Amniotic epithelial cell (primary cell): ENCODE measurements at regions not wholly inside any gene's neighbourhood (a gene's known extent, or its start where the extent isn't known, plus 50 kb on each side); places are given as distances from the start of the nearest gene placed in this dataset.
"Not testable (repeated sequence)": the region's sequence is repeated elsewhere in the genome, so short reads cannot be mapped to it uniquely, and the experiment has no call there.

Source experiments
- DNase-seq: peaks from one replicate; pipeline ENCODE4 v3.0.0-alpha.2; 2010; ENCODE audit warnings: low read depth

DNA sequence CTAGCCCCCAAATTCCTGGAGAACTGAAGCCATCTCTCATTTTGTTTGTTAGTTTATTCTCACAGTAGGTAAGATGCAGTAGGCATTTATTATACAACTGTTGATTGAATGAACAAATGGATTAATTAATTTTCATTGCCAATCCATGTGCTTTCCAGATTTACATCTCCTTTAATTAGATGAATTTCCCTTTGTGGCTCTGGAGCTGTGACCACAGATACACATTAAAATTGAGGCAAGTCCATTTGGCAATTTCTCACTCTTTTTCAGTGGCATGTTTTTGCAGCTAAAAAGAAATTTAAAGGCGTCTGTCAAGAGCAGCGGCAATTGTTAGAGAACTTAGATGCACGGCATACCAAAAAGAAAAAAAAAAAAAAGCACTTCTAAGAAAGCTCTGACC is 635.4 kb upstream of the SOX9 start:
- DNase-seq, result no peak

- DNase-seq, result no peak
Observed at GRCh38 chr17:71486261-71486660, 634.6 kb upstream of the SOX9 start.

DNA sequence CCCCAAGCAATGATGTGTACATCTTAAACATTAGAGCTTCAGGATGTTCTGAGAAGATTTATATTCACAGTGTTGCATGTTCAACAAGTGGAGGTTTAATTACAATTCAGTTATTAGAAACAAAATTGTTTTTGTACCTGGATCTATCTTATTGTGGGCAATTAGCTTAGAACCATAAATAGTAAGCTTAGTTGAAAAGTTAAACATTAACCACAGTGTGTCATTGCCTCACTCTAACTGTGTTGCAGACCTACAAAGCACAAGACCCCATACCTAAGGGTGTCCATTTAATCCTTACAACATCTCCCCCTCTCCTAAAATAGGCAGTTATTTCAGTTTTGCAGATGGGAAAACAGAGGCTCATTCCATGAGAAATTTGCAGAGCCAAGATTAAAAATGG is 632.0 kb upstream of the SOX9 start:
- DNase-seq, result no peak

- DNase-seq, result peak; percentile 32
Observed at GRCh38 chr17:71494062-71494855, 626.6 kb upstream of the SOX9 start.

DNA sequence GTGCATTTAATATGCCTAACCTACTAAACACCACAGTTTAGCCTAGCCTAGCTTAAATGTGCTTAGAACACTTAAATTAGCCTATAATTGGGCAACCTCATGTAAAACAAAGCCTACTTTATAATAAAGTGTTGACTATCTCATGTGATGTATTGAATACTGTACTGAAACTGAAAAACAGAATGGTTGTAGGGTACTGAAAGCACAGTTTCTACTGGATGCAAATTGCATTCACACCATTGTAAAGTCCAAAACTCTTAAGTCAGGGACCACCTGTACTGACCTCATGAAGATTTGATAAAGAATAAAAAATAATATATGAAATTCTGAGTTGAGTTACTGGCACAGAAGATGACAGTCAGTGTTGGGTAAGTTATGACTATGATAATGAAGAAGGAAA is 625.4 kb upstream of the SOX9 start:
- DNase-seq, result no peak

DNA sequence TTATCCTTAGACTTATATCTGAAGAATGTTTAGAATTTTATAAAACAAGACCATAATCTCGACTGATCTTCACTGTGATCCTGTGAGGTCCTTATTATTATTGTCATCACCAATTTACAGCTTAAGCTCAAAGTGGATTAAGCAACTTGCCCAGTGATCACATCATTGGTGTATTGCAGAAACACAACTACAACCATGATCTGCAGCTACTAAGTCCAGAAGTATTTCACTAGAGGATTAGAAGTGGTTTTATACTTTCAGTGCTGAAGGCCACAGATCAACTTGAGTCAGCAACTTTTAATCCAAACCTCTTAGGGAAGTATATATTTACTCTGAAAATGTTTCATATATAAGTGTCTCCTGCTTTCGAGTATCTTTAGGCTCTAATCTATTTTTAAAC is 624.3 kb upstream of the SOX9 start:
- DNase-seq, result peak; percentile 96

GRCh38 chr17:71500761-71501555 is 619.9 kb upstream of the SOX9 start:
- DNase-seq, result peak; percentile 67

DNA sequence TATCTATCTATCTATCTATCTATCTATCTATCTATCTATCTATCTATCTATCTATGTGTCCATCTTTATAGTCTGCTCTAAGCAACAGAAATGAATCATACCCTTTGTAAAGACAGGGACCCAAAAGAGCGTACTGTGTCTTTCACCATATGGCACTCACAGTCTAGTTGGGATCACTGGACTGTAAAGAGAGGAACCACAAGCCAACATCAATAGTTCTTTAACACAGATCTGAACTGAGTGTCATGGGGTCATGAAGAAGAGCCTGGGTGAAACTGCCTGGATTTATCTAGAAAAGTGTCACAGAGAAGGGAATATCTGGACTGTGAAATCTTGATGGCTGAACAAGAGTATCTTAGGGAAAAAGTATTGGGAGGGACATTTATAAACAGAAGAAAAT is 619.1 kb upstream of the SOX9 start:
- no peak for DNase-seq

DNA sequence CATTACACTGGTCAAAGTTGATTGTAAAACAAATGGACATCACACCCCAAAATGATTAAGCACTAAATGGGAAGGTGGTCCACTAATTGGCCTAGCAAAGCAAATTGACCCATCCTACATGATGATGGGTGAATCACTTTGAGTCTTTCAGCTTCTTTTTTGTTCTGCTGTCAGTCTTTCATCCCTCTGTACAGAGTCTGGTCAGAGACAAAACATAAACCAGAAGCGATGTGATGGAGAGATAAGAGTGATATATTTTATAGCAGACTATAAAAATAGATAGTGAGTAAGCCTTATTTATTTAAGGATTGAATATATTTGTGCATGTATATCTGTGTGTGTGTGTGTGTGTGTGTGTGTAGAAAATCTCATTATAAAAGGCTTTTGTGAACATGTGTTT is 618.4 kb upstream of the SOX9 start:
- DNase-seq, result peak; percentile 66

DNA sequence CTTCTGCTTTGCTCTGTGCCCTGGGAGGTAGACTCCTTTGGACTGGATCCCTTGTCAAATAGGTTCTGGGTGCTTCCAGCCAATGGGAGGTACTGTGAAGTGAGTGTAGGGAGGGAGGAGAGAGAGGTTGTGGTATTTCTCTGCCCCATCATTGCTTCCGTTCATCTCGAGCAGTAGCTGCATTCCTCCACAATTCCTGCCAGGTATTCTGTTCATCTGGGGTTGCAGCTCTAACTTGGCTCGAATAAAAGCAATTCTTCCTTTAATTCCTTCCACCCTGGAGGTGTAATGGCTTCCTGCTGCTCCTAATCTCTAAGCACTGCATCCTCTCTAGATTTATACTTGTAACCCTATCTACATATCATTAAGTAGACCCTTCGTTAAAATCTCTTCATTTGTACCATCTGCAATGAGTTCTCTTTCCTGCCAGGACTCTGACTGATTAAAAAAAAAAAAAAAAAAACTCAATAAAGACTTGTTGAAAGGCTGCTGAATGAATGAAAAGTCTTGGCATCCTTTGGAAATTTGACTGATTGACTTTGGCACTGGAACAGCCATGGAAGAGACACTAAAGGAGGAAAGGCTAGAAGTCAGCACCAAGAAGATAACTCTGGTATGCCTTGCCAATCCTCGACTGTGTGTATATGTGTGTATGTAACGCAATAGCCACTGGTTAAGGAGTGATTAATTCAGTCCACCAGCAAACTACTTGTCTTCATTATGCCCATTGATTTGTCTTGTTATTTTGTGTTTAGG is 616.9 kb upstream of the SOX9 start:
- peak; percentile 53 for DNase-seq

- peak; percentile 80 for DNase-seq
Observed at GRCh38 chr17:71505200-71505599, 615.6 kb upstream of the SOX9 start.

- no peak for DNase-seq
Observed at GRCh38 chr17:71505981-71506380, 614.8 kb upstream of the SOX9 start.

GRCh38 chr17:71511266-71511995 is 609.4 kb upstream of the SOX9 start:
- DNase-seq, result no peak

DNA sequence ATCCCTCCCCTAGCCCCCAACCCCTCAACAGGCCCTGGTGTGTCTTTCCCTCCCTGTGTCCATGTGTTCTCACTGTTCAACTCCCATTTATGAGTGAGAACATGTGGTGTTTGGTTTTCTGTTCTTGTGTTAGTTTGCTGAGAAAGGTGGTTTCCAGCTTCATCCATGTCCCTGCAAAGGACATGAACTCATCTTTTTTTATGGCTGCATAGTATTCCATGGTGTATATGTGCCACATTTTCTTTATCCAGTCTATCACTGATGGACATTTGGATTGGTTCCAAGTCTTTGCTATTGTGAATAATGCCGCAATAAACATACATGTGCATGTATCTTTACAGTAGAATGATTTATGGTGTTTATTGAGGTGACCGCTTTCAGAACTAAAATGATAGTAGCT is 607.1 kb upstream of the SOX9 start:
- not testable (repeated sequence) for DNase-seq

DNA sequence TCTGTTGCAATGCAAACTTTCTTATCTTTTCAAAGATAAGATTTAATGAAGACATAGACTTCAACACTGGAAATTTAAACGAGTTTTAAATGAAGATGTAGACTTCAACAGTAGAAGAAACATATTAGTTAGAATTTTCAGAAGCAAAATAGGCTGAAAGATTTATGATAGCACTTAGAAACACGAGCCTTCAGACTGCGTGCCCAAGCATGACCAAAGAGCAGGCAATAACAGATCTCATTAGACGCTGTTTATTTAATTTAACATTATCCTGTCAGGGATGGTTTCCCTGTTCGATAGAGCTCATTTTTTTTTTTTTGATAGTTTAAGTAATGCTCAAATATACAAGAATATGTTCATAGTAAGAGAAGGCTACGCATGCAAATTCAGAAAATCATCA is 604.7 kb upstream of the SOX9 start:
- no peak for DNase-seq

GRCh38 chr17:71519285-71519684 is 601.5 kb upstream of the SOX9 start:
- DNase-seq, result peak; percentile 49

GRCh38 chr17:71521724-71522123 is 599.1 kb upstream of the SOX9 start:
- peak; percentile 40 for DNase-seq

DNA sequence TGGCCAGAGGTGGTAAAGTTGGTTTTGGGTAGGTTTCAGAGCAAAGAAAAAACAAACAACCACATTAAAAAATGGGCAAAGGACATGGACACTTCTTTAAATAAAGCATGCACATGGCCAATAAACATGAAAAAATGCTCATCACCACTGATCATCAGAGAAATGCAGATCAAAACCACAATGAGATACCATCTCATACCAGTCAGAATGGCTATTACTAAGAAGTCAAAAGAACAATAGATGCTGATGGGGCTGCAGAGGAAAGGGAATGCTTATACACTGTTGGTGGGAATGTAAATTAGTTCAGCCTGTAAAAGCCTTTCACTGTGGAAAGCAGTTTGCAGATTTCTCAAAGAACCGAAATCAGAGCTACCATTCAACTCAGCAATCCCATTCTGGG is 598.4 kb upstream of the SOX9 start:
- no peak for DNase-seq

GRCh38 chr17:71527311-71527710 is 593.5 kb upstream of the SOX9 start:
- peak; percentile 59 for DNase-seq

DNA sequence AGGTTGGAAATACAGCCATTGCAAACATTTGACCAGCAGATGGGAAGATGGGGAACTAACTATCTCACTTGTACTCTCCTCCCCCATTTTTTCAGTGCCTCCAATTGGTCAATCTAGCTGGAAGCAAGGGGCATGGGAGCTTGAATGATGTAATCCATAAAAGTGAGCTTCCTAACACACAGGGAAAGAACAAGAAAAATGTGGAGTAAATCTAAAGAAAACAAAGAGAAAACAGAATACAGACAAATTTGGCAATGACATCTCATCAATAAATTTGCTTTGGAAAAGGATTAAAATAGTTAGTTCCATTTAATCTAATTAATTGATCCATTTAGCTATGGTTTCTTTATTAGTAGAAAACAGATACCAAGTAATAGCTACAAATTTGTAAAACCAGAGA is 592.6 kb upstream of the SOX9 start:
- DNase-seq, result no peak

DNA sequence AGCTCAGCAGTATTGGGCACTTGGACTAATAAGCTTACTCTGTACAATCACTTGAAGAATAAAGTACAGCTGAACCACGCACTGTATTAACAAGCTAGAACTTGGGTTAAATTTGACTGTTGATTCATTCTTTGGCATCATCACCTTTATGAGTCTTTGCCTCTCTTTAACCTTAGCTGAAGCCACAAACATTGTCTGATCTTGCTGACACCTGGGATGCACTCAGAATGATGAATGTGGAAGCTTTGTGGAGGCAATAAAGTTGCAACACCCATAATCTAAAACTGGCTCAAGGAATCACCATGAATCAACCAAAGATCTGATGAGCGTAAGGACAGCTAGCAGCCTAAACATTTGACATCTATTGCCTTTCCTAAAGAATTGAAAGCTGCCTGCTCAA is 590.6 kb upstream of the SOX9 start:
- peak; percentile 36 for DNase-seq

- DNase-seq, result no peak
Observed at GRCh38 chr17:71535321-71535720, 585.5 kb upstream of the SOX9 start.
